Lower leg skin (tissue), 3 donors: ENCODE measurements at regions not wholly inside any gene's neighbourhood (a gene's known extent, or its start where the extent isn't known, plus 50 kb on each side); places are given as distances from the start of the nearest gene placed in this dataset.

Experiments used
- CTCF ChIP-seq, 3 donors: fragments of 450-650 bp; IDR thresholded peaks; one replicate each; pipeline ENCODE4 v1.5.1; 2016; ENCODE audit warnings: antibody characterized with exemption in 3 of 3, mild to moderate bottlenecking in 3 of 3, moderate library complexity in 2 of 3
- POLR2A ChIP-seq, 2 donors: fragments of 450-650 bp; IDR thresholded peaks; one replicate each; pipeline ENCODE4 v1.6.1; 2016 to 2017; ENCODE audit warnings: antibody characterized with exemption in 2 of 2, mild to moderate bottlenecking in 1 of 2, moderate library complexity in 1 of 2

DNA sequence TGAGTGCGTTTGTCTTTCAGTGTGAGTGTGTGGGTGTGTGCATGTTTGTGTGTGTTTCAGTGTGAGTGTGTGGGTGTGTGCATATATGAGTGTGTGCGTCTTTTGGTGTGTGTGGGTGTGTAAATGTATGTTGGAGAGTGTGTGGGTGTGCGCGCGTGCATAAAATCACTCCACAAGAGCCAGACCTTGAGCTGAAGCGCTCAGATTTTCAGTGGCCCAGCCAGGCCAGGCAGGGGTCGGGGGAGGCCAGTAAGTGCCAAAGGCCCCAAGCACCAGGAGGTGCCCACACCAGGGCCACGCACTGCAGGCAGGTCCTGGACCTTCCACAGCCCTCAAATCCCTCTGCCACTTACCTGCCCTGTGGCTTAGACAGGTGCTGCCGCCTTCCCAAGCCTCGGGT is 184.0 kb downstream of the SOX9 start:
- TF ChIP-seq CTCF (IDR thresholded peaks at IDR 0.05) (no peak), POLR2A (IDR thresholded peaks at IDR 0.05) (no peak)
